PC-3 (cell line): ENCODE measurements at regions not wholly inside any gene's neighbourhood (a gene's known extent, or its start where the extent isn't known, plus 50 kb on each side); places are given as distances from the start of the nearest gene placed in this dataset.

Source experiments
- EZH2 ChIP-seq: fragments of 300-600 bp; sonication (generic); IDR thresholded peaks from one replicate; pipeline ENCODE4 v1.6.1; 2017; ENCODE audit warnings: antibody characterized with exemption, mild to moderate bottlenecking, low read length; ENCODE audit not compliant: unreplicated experiment
- EZH2phosphoT487 ChIP-seq: fragments of 300-600 bp; sonication (generic); IDR thresholded peaks from 2 replicates; pipeline ENCODE4 v1.6.1; 2018; ENCODE audit warnings: mild to moderate bottlenecking, antibody characterized with exemption, low read length, borderline replicate concordance
- TF ChIP-seq, protein P1 (sequence below): fragments of 300-600 bp; sonication (generic); conservative IDR thresholded peaks from 2 replicates; pipeline ENCODE4 v1.5.1; 2017; ENCODE audit warnings: antibody characterized with exemption, low read depth, mild to moderate bottlenecking, low read length

DNA sequence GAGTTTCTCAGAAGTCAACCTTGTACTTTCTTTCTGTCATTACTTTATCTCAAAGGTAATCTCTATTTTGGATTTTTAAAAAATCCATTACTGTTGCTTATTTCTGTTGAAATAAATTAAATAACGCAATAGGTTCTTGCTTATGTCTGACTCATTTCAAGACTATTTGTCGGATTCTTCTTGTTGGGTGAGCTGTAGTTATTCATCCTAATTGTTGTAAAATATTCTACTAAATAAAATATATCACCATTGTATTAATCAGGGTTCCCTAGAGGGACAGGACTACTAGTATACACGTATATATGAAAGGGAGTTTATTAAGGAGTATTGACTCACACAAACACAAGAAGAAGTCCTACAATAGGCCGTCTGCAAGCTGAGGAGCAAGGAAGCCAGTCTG lies 403.9 kb upstream of the CYRIA start:
- TF ChIP-seq, protein P1, sequence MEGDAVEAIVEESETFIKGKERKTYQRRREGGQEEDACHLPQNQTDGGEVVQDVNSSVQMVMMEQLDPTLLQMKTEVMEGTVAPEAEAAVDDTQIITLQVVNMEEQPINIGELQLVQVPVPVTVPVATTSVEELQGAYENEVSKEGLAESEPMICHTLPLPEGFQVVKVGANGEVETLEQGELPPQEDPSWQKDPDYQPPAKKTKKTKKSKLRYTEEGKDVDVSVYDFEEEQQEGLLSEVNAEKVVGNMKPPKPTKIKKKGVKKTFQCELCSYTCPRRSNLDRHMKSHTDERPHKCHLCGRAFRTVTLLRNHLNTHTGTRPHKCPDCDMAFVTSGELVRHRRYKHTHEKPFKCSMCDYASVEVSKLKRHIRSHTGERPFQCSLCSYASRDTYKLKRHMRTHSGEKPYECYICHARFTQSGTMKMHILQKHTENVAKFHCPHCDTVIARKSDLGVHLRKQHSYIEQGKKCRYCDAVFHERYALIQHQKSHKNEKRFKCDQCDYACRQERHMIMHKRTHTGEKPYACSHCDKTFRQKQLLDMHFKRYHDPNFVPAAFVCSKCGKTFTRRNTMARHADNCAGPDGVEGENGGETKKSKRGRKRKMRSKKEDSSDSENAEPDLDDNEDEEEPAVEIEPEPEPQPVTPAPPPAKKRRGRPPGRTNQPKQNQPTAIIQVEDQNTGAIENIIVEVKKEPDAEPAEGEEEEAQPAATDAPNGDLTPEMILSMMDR: no peak
- TF ChIP-seq EZH2 (no peak), EZH2phosphoT487 (no peak)
